Medulla oblongata (tissue), 1 donor: ENCODE measurements at regions not wholly inside any gene's neighbourhood (a gene's known extent, or its start where the extent isn't known, plus 50 kb on each side); places are given as distances from the start of the nearest gene placed in this dataset.
A peak's percentile ranks its signal among the peaks of the same experiment; 100 is the strongest.

Source experiments
- DNase-seq: peaks from one replicate; pipeline ENCODE4 v3.0.0-alpha.2; 2015; ENCODE audit errors: extremely low spot score

- no peak for DNase-seq
These were observed 387.6 kb downstream of the ELAVL2 start for GRCh38 chr9:23438299-23438907.

GRCh38 chr9:23441275-23441674, 384.8 kb downstream of the ELAVL2 start:
- DNase-seq = no peak

- DNase-seq = no peak
These were observed 381.4 kb downstream of the ELAVL2 start for GRCh38 chr9:23444658-23445057.

- no peak for DNase-seq
These were observed 378.9 kb downstream of the ELAVL2 start for GRCh38 chr9:23447166-23447565.

DNA sequence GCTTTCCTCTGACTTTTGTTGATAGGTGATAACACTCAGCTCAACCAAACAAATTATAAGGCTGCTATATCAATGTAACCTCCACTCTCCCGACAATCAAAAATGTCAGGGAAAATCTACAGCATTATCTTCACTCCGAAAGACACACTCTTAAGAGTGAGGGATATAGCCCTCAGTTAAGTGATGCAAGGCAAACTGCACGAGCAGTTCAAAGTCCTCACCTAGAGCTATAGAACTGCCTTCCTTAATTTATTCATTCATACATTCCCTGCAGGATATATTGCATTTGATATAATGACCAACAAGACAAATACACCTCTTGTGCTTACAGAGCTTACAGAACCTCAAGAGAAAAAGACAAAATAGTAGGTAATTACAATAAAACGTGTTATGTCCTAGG, 378.1 kb downstream of the ELAVL2 start:
- no peak for DNase-seq

DNA sequence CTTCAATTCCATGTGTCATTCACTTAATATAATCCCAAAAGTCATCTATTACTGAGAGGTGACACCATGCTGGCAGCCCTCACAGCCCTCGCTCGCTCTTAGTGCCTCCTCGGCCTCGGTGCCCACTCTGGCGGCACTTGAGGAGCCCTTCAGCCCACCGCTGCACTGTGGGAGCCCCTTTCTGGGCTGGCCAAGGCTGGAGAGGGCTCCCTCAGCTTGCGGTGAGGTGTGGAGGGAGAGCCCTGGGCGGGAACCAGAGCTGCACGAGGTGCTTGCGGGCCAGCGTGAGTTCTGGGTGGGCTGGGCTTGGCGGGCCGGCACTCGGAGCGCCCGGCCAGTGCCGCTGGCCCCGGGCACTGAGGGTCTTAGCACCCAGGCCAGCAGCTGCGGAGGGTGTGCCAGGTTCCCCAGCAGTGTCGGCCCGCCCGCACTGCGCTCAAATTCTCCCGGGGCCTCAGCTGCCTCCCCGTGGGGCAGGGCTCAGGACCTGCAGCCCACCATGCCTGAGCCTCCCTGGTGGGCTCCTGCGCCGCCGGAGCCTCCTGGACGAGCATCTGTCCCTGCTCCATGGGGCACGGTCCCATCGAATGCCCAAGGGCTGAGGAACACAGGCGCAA, 374.1 kb downstream of the ELAVL2 start:
- no peak for DNase-seq

DNA sequence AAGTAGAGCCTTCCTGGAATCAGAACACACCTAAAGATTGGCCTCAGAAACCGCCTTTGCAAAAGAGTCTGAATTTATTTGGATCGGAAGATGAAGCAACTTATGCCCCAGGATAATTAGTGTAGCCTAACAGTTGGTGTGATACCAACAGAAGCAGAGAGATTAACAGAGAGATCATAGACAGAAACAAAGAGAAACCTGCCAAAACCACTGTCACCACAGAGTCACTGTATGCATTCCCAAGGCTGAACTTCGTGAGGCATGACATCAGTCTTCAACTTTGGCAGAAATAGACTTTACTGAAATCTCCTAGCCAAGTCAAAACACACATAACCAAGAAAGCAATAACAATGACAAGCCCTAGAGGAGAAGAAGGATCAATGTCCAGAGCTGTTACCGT, 361.8 kb downstream of the ELAVL2 start:
- no peak for DNase-seq

DNA sequence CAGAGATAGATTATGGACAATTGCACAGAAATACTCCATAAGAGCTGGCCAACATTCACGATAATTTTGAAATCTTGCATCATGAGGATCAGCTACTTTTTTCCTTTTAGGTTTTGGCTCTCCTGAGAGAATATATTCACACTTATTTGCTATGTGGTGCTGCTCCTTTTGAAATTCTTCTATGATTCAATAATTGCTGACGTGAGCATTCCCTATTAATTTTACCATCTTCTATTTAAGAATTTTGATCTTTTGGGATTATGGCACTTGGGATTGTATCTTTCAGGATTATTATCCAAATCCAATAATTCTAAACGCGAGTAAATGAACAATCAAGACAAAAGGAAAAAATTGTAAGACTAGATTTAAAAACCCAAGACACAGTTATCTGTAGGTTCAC, 358.8 kb downstream of the ELAVL2 start:
- no peak for DNase-seq

GRCh38 chr9:23477908-23478307, 348.1 kb downstream of the ELAVL2 start:
- DNase-seq = no peak

GRCh38 chr9:23483566-23483965, 342.5 kb downstream of the ELAVL2 start:
- no peak for DNase-seq

DNA sequence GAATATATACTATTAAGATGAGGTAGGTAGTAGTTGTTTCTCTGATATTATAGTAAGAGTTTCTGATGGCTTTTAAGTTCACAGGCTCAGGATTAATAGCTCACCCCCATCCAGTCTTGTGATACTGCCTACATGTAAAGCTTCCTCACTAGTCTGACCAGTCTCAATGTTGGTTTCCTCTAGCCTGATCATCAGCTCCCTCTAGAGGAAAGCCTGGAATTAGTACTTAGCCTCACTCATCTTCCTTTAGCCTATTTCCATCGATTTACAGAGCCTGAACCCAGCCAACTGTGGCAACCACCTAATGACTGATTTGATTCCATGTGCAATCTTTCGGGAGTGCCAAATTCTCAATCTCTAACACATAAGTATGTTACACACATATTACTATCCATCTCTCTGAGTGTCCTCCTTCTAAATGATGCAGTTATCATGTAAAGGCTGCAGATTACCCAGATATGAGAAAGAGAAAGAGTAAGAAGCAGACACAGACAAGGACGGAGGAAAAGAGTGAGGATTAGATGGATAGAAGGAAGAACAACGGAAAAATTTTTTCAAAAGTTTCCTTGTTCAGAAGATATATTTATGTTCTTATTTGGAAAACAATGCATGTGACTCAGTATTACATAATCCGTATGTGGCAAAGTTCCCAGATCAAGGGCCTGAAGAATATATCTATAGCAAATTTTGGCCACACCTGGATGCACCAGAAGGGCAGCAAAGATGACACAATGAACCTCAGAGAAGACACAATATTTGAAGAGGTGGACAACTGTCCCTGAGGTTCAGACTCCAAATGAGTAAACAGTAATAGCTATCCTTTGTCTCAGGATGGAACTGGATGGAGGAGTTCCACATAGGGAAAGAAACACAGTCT, 333.7 kb downstream of the ELAVL2 start:
- DNase-seq = peak; percentile 81

- DNase-seq = no peak
These were observed 332.8 kb downstream of the ELAVL2 start for GRCh38 chr9:23493219-23493618.

DNA sequence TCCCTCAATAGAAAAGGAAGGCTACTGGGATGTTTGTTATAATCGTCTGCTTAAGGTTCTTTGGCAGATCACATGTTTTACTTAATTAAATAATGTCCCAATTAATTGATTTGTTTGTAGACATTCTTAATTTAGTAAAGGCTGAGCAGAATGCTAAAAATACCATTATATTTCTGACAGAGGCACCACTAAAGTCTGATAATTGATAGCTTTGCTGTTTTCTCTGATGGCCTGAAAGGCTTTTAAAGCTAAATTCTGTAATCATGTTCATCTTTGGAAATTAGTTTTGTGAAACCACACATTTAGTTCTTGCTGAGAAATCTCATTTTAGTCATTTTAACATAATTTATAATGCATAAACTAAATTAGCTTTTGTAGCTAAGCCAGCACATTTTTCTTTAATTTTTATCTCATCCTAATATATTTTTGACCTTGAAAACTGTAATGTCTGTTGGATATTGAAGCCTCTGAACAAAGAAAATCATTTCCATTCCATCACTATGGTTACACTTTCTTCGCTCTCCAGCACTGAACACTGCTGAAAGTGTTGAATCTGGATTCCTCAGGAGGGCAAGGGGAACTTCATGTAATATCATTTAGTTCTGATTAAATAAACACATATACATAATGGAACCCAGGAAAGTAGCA, 329.4 kb downstream of the ELAVL2 start:
- no peak for DNase-seq

GRCh38 chr9:23497137-23497504, 328.9 kb downstream of the ELAVL2 start:
- DNase-seq = no peak

DNA sequence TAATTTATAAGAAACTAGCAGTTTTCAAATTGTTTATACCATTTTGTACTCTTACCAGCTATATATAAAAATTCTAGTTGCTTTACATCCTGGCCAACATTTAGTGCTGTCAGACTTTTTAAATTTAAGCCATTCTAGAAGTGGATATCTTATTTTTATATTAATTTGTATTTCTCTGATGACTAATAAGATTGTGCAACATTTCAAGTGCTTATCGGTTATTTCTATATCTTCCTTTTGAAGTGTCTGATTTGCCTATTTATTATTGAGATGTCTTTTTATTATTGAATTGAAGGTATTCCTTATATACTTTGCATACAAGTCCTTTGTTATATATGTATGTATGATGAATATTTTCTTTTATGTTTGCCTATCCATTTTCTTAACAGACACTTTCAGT, 324.0 kb downstream of the ELAVL2 start:
- DNase-seq = no peak

GRCh38 chr9:23522952-23523351, 303.1 kb downstream of the ELAVL2 start:
- DNase-seq = no peak

GRCh38 chr9:23524607-23525155, 301.4 kb downstream of the ELAVL2 start:
- no peak for DNase-seq

GRCh38 chr9:23526806-23527205, 299.2 kb downstream of the ELAVL2 start:
- DNase-seq = no peak

GRCh38 chr9:23532282-23532681, 293.8 kb downstream of the ELAVL2 start:
- no peak for DNase-seq

GRCh38 chr9:23537192-23538066, 288.6 kb downstream of the ELAVL2 start:
- peak; percentile 15 for DNase-seq

GRCh38 chr9:23538067-23538402, 288.0 kb downstream of the ELAVL2 start:
- peak; percentile 16 for DNase-seq
